ENCODE measurements at regions not wholly inside any gene's neighbourhood (a gene's known extent, or its start where the extent isn't known, plus 50 kb on each side); places are given as distances from the start of the nearest gene placed in this dataset.

DNA sequence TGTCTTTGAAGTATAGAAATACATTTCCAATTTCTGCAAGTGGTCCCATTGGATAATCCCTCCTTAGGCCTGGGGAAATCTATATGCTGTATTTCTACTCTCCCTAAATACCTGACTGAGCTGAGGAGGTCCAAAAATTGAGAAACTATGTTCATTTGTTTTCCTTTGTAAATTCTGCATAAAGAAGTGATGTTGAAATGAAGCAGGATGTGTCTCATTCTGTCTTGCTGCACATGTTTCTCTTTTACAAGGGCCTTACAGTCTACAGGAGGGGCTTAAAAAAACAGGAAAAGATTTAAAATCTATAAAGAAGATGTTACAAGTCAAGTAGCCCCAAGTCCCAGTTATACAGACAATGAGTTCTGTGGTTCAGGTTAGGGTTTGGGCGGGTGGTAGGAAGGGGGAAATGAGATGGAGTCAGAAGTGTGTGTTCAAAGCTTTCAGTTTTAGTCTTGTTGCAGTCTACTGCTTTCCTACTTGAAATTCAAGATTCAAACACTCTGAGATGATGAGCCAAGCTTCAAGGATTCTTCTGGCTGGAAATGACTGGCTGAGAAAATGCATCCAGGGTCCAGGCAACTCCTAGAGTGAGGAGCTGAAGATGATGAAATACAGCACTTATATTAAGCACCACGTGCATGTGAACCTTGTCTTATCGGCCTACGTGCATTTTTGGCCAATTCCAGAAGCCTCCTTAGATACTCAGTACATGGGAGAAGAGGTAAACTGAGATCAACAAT lies 146.3 kb upstream of the CELF4 start:
- Mint-ChIP-seq H3K9me3 (ENCODE audit: unreplicated experiment) (no peaks in the 10 kb centered on the region), H3K27me3 (ENCODE audit: insufficient read depth, unreplicated experiment) (no peaks in the 10 kb centered on the region), H3K36me3 (ENCODE audit: insufficient read depth, unreplicated experiment) (no peaks in the 10 kb centered on the region), H3K4me3 (ENCODE audit: unreplicated experiment) (no peak overlapping the region), H3K27ac (ENCODE audit: low read depth, unreplicated experiment) (no peak overlapping the region), H3K4me1 (ENCODE audit: insufficient read depth, unreplicated experiment) (no peaks in the 10 kb centered on the region)
- TF ChIP-seq, protein P1, sequence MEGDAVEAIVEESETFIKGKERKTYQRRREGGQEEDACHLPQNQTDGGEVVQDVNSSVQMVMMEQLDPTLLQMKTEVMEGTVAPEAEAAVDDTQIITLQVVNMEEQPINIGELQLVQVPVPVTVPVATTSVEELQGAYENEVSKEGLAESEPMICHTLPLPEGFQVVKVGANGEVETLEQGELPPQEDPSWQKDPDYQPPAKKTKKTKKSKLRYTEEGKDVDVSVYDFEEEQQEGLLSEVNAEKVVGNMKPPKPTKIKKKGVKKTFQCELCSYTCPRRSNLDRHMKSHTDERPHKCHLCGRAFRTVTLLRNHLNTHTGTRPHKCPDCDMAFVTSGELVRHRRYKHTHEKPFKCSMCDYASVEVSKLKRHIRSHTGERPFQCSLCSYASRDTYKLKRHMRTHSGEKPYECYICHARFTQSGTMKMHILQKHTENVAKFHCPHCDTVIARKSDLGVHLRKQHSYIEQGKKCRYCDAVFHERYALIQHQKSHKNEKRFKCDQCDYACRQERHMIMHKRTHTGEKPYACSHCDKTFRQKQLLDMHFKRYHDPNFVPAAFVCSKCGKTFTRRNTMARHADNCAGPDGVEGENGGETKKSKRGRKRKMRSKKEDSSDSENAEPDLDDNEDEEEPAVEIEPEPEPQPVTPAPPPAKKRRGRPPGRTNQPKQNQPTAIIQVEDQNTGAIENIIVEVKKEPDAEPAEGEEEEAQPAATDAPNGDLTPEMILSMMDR (IDR thresholded peaks at IDR 0.05; ENCODE audit: unreplicated experiment): no peak
- intact Hi-C loops (cut with micrococcal nuclease): no loop called here
- POLR2A ChIA-PET: no interaction called here
- CTCF ChIA-PET: no interaction called here
- no peak for DNase-seq (ENCODE audit: unreplicated experiment)
- no TSS peak for BruUV-seq (replicated peaks)

DNA sequence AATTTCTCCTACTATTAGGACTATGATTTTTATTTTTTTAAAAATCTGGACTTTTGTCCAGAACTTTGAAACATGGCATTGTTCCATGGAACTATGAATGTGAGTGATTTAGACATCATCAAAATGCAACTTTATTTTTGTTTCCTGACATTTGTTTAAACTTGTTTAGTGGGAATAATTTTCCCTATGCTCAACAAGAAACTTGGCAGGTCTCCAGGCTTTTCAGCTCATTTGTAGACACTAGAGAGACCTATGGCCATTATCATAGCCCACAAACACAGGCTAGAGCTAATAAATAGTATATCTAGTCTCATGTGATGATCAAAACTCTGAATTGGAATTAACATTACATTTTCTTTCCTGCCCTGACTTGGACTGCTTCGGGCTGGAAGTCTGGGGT lies 145.1 kb upstream of the CELF4 start:
- H3K36me3 Mint-ChIP-seq (ENCODE audit: insufficient read depth, unreplicated experiment): no peaks in the 10 kb centered on the region
- no peak overlapping the region for H3K27ac Mint-ChIP-seq (ENCODE audit: low read depth, unreplicated experiment)
- H3K27me3 Mint-ChIP-seq (ENCODE audit: insufficient read depth, unreplicated experiment): no peaks in the 10 kb centered on the region
- TF ChIP-seq, protein P1 (IDR thresholded peaks at IDR 0.05; ENCODE audit: unreplicated experiment): no peak
- no TSS peak for BruUV-seq (replicated peaks)
- H3K4me3 Mint-ChIP-seq (ENCODE audit: unreplicated experiment): no peak overlapping the region
- H3K4me1 Mint-ChIP-seq (ENCODE audit: insufficient read depth, unreplicated experiment): no peaks in the 10 kb centered on the region
- intact Hi-C loops (cut with micrococcal nuclease): no loop called here
- POLR2A ChIA-PET: no interaction called here
- peak; percentile 44 for DNase-seq (ENCODE audit: unreplicated experiment)
- CTCF ChIA-PET: no interaction called here
- H3K9me3 Mint-ChIP-seq (ENCODE audit: unreplicated experiment): no peaks in the 10 kb centered on the region

DNA sequence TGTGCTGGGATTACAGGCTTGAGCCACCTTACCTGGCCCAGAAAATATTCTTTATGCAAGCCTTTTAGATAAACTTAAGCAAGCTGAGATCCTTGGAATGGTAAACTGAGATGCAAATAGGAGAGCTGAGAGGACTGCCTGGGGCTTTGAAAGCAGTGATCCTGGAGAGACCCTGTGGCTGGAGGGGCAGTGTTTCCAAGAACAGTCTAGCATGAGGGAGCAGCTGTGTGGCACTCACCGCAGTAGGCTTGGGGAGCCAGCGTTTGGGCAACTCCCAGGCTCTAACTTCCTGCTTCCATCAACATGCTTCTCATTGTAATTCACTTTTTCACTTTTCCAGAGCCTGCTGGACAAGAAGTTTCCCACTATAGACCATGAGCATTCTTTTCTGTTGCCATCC lies 144.1 kb upstream of the CELF4 start:
- Mint-ChIP-seq H3K9me3 (ENCODE audit: unreplicated experiment) (no peaks in the 10 kb centered on the region), H3K27me3 (ENCODE audit: insufficient read depth, unreplicated experiment) (no peaks in the 10 kb centered on the region), H3K27ac (ENCODE audit: low read depth, unreplicated experiment) (no peak overlapping the region), H3K4me1 (ENCODE audit: insufficient read depth, unreplicated experiment) (no peaks in the 10 kb centered on the region), H3K4me3 (ENCODE audit: unreplicated experiment) (no peak overlapping the region), H3K36me3 (ENCODE audit: insufficient read depth, unreplicated experiment) (no peaks in the 10 kb centered on the region)
- ChIA-PET CTCF (no interaction called here), POLR2A (no interaction called here)
- intact Hi-C loops (cut with micrococcal nuclease): no loop called here
- TF ChIP-seq, protein P1 (IDR thresholded peaks at IDR 0.05; ENCODE audit: unreplicated experiment): no peak
- no TSS peak for BruUV-seq (replicated peaks)
- no peak for DNase-seq (ENCODE audit: unreplicated experiment)

DNA sequence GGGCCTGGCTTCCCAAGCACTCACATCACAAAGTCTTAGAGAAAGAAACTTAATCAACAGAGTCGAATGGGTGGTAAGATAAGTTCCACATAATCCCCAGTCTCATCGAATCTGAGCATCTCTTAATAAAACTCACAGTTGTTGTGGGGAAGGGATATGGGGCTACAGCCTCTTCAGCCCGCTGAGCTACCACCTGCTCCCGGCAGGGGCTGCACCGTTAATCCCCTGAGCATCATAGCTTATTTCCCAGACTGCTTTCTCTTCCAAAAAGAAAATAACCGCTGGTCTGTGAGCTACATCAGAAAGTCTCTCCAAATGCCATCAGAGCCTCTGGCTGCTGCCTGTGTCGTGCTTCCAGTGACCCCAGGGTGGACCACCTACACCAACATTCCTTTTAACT lies 139.4 kb upstream of the CELF4 start:
- H3K4me3 Mint-ChIP-seq (ENCODE audit: unreplicated experiment): no peak overlapping the region
- no peak for DNase-seq (ENCODE audit: unreplicated experiment)
- H3K4me1 Mint-ChIP-seq (ENCODE audit: insufficient read depth, unreplicated experiment): no peaks in the 10 kb centered on the region
- TF ChIP-seq, protein P1 (IDR thresholded peaks at IDR 0.05; ENCODE audit: unreplicated experiment): no peak
- no peaks in the 10 kb centered on the region for H3K27me3 Mint-ChIP-seq (ENCODE audit: insufficient read depth, unreplicated experiment)
- ChIA-PET CTCF (no interaction called here), POLR2A (interaction anchor here (0.6 kb wide), 1 partner anchor 254 kb away, joined by 3 read pairs; no protein-coding TSS in a partner anchor)
- BruUV-seq (replicated peaks): no TSS peak
- no peak overlapping the region for H3K27ac Mint-ChIP-seq (ENCODE audit: low read depth, unreplicated experiment)
- peaks cover 9% of the 10 kb centered on the region for H3K9me3 Mint-ChIP-seq (ENCODE audit: unreplicated experiment)
- intact Hi-C loops (cut with micrococcal nuclease): no loop called here
- no peaks in the 10 kb centered on the region for H3K36me3 Mint-ChIP-seq (ENCODE audit: insufficient read depth, unreplicated experiment)

Data from MCF 10A (cell line).